A673 (cell line): ENCODE measurements at regions not wholly inside any gene's neighbourhood (a gene's known extent, or its start where the extent isn't known, plus 50 kb on each side); places are given as distances from the start of the nearest gene placed in this dataset.

Experiments
- BruUV-seq: library from RNA; stranded (reverse); fragments of 400-500 nt; replicated peaks from 2 replicates; lab custom pipeline; 2021; lab: Mats Ljungman, UMichigan
- CTCF ChIA-PET: fragments of 300-600 bp; sonication (Branson Sonifier 250); formaldehyde crosslinking; loops from one replicate; lab custom pipeline; 2022; ENCODE audit warnings: antibody characterized with exemption; lab: Charles Lee
- POLR2A ChIA-PET: fragments of 300-600 bp; sonication (Branson Sonifier 250); formaldehyde crosslinking; loops from one replicate; lab custom pipeline; 2022; ENCODE audit warnings: antibody characterized with exemption; ENCODE audit not compliant: low non-redundant PET; lab: Charles Lee
- DNase-seq: peaks from one replicate; pipeline ENCODE4 v3.0.0-alpha.2; 2015; ENCODE audit warnings: low spot score
- H3K27ac ChIP-seq: fragments of 200-600 bp; sonication (generic); 2 replicates; pipeline ENCODE4 v1.5.1; 2016; ENCODE audit warnings: mixed run types, low read depth, mild to moderate bottlenecking, mixed read lengths, antibody characterized with exemption, low read length; ENCODE audit not compliant: poor library complexity, severe bottlenecking
- H3K27me3 ChIP-seq: fragments of 200-600 bp; sonication (generic); replicated peaks from 2 replicates; pipeline ENCODE4 v1.6.1; 2017; ENCODE audit warnings: mixed run types, low read depth, mild to moderate bottlenecking, mixed read lengths, antibody characterized with exemption, low read length; ENCODE audit not compliant: insufficient read depth, poor library complexity
- H3K36me3 ChIP-seq: fragments of 200-600 bp; sonication (generic); 2 replicates; pipeline ENCODE4 v1.6.1; 2016; ENCODE audit warnings: mixed run types, mild to moderate bottlenecking, mixed read lengths, antibody characterized with exemption, low read length; ENCODE audit not compliant: insufficient read depth, poor library complexity, severe bottlenecking
- H3K4me1 ChIP-seq: fragments of 200-600 bp; sonication (generic); 2 replicates; pipeline ENCODE4 v1.6.1; 2017; ENCODE audit warnings: mixed run types, mild to moderate bottlenecking, mixed read lengths, antibody characterized with exemption, low read length; ENCODE audit not compliant: insufficient read depth, poor library complexity, severe bottlenecking
- H3K4me3 ChIP-seq: fragments of 200-600 bp; sonication (generic); 2 replicates; pipeline ENCODE4 v1.5.1; 2016; ENCODE audit warnings: low read depth, mixed run types, mild to moderate bottlenecking, mixed read lengths, low read length; ENCODE audit not compliant: poor library complexity, severe bottlenecking
- H3K9me3 ChIP-seq: fragments of 200-600 bp; sonication (generic); 2 replicates; pipeline ENCODE4 v1.6.1; 2016; ENCODE audit warnings: mixed run types, low read depth, mild to moderate bottlenecking, mixed read lengths, antibody characterized with exemption, low read length; ENCODE audit not compliant: poor library complexity, severe bottlenecking
- CTCF ChIP-seq: fragments of 300-800, 200-600 bp; sonication (generic); conservative IDR thresholded peaks from 2 replicates; pipeline ENCODE4 v1.5.1; 2017; ENCODE audit warnings: low read depth, mild to moderate bottlenecking, antibody characterized with exemption, low read length, moderate library complexity, mixed read lengths
- EZH2 ChIP-seq: fragments of 200-600 bp; sonication (generic); IDR thresholded peaks from 2 replicates; pipeline ENCODE4 v1.6.1; 2017; ENCODE audit warnings: borderline replicate concordance, low read depth, mild to moderate bottlenecking, mixed read lengths, antibody characterized with exemption, low read length; ENCODE audit not compliant: poor library complexity, severe bottlenecking
- intact Hi-C: fragments of 100-400 bp; cut with micrococcal nuclease; formaldehyde crosslinking; loops from one replicate; pipeline ENCODE4 v1.10.0; 2022; ENCODE audit not compliant: unreplicated experiment

- BruUV-seq = no TSS peak
These were observed 585.7 kb upstream of the B3GAT1 start for GRCh38 chr11:134997652-134998320.

GRCh38 chr11:134995741-134996140 lies 583.7 kb upstream of the B3GAT1 start:
- Histone ChIP-seq H3K27me3 (no peaks in the 10 kb centered on the region), H3K36me3 (no peaks in the 10 kb centered on the region), H3K9me3 (no peaks in the 10 kb centered on the region), H3K4me3 (no peak overlapping the region), H3K27ac (no peak overlapping the region), H3K4me1 (peaks cover 18% of the 10 kb centered on the region)
- BruUV-seq = no TSS peak
- CTCF ChIA-PET = interaction anchor here (0.6 kb wide), 1 partner anchor 371 kb away, joined by 5 read pairs; no protein-coding TSS in a partner anchor
- DNase-seq = no peak
- POLR2A ChIA-PET = no interaction called here
- intact Hi-C loops = no loop called here
- TF ChIP-seq EZH2 = no peak
- TF ChIP-seq CTCF = no peak

More at GRCh38 chr11:134997652-134998320, 585.7 kb upstream of the B3GAT1 start:
- intact Hi-C loops = no loop called here
- Histone ChIP-seq H3K4me1 (peaks cover 22% of the 10 kb centered on the region), H3K9me3 (no peaks in the 10 kb centered on the region), H3K27ac (no peak overlapping the region), H3K4me3 (no peak overlapping the region), H3K27me3 (no peaks in the 10 kb centered on the region), H3K36me3 (no peaks in the 10 kb centered on the region)
- DNase-seq = no peak
- POLR2A ChIA-PET = no interaction called here
- TF ChIP-seq EZH2 = no peak
- no peak for TF ChIP-seq CTCF
- CTCF ChIA-PET = no interaction called here

- intact Hi-C loops = no loop called here
- POLR2A ChIA-PET = no interaction called here
- TF ChIP-seq EZH2 (no peak), CTCF (no peak)
- CTCF ChIA-PET = no interaction called here
- Histone ChIP-seq H3K27ac (no peak overlapping the region), H3K36me3 (no peaks in the 10 kb centered on the region), H3K27me3 (no peaks in the 10 kb centered on the region), H3K4me1 (peaks cover 16% of the 10 kb centered on the region), H3K9me3 (no peaks in the 10 kb centered on the region), H3K4me3 (no peak overlapping the region)
- BruUV-seq = no TSS peak
- no peak for DNase-seq
These were observed 582.4 kb upstream of the B3GAT1 start for GRCh38 chr11:134994431-134994830.
